PC-9 (cell line): ENCODE measurements at regions not wholly inside any gene's neighbourhood (a gene's known extent, or its start where the extent isn't known, plus 50 kb on each side); places are given as distances from the start of the nearest gene placed in this dataset.

Experiments
- EZH2 ChIP-seq: fragments of 200-600 bp; sonication (generic); IDR thresholded peaks from 2 replicates; pipeline ENCODE4 v1.8.0; 2017; ENCODE audit warnings: antibody characterized with exemption, low read depth
- TF ChIP-seq, protein P1 (sequence below): fragments of 200-600 bp; sonication (generic); conservative IDR thresholded peaks from 2 replicates; pipeline ENCODE4 v1.6.1; 2017; ENCODE audit warnings: mixed run types, antibody characterized with exemption, mild to moderate bottlenecking, moderate library complexity

DNA sequence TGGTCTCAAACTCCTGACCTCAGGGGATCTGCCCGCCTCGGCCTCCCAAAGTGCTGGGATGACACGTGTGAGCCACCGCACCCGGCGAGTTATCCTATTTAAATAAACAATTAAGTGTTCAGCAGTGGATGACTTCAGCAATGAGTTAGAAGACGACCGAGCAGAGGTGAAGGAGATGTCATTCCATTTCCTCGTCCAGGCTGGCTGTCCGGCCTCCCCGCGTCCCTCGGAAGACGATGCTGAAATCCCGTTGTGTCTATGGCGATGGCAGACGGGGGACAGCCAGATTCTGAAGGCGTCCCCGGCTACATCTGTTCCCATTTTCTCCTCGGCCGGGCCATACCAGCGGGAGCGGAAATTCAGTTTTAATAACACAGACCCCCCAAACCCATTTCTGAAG, 209.8 kb downstream of the CRLF2 start:
- TF ChIP-seq, protein P1, sequence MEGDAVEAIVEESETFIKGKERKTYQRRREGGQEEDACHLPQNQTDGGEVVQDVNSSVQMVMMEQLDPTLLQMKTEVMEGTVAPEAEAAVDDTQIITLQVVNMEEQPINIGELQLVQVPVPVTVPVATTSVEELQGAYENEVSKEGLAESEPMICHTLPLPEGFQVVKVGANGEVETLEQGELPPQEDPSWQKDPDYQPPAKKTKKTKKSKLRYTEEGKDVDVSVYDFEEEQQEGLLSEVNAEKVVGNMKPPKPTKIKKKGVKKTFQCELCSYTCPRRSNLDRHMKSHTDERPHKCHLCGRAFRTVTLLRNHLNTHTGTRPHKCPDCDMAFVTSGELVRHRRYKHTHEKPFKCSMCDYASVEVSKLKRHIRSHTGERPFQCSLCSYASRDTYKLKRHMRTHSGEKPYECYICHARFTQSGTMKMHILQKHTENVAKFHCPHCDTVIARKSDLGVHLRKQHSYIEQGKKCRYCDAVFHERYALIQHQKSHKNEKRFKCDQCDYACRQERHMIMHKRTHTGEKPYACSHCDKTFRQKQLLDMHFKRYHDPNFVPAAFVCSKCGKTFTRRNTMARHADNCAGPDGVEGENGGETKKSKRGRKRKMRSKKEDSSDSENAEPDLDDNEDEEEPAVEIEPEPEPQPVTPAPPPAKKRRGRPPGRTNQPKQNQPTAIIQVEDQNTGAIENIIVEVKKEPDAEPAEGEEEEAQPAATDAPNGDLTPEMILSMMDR: no peak
- no peak for TF ChIP-seq EZH2
